ENCODE measurements at regions not wholly inside any gene's neighbourhood (a gene's known extent, or its start where the extent isn't known, plus 50 kb on each side); places are given as distances from the start of the nearest gene placed in this dataset.

- no peak for DNase-seq
Measured at GRCh38 chr12:124396544-124397398, 101.9 kb downstream of the RFLNA start.

- DNase-seq, result no peak
Measured at GRCh38 chr12:124395986-124396385, 101.1 kb downstream of the RFLNA start.

- no peak for DNase-seq
Measured at GRCh38 chr12:124395284-124395752, 100.4 kb downstream of the RFLNA start.

GRCh38 chr12:124394462-124395128, 99.7 kb downstream of the RFLNA start:
- DNase-seq, result no peak

- DNase-seq, result no peak
Measured at GRCh38 chr12:124393831-124394230, 98.9 kb downstream of the RFLNA start.

- DNase-seq, result no peak
Measured at GRCh38 chr12:124393414-124393790, 98.5 kb downstream of the RFLNA start.

- DNase-seq, result peak in 2 of 3 donors; percentile 79 to 88
Measured at GRCh38 chr12:124392667-124393413, 97.9 kb downstream of the RFLNA start.

- peak in 1 of 3 donors; percentile 68 for DNase-seq
Measured at GRCh38 chr12:124392271-124392666, 97.4 kb downstream of the RFLNA start.

- no peak for DNase-seq
Measured at GRCh38 chr12:124391340-124392261, 96.7 kb downstream of the RFLNA start.

GRCh38 chr12:124390442-124391097, 95.7 kb downstream of the RFLNA start:
- DNase-seq, result peak in 1 of 3 donors; percentile 75

- DNase-seq, result no peak
Measured at GRCh38 chr12:124389725-124390441, 95.0 kb downstream of the RFLNA start.

GRCh38 chr12:124389138-124389724, 94.3 kb downstream of the RFLNA start:
- DNase-seq, result peak; percentile 65 to 86 (median 77)

GRCh38 chr12:124388679-124389137, 93.8 kb downstream of the RFLNA start:
- peak; percentile 83 to 94 (median 88) for DNase-seq

GRCh38 chr12:124388038-124388671, 93.3 kb downstream of the RFLNA start:
- DNase-seq, result no peak

- DNase-seq, result no peak
Measured at GRCh38 chr12:124387528-124387911, 92.6 kb downstream of the RFLNA start.

GRCh38 chr12:124386661-124387527, 92.0 kb downstream of the RFLNA start:
- DNase-seq, result no peak

GRCh38 chr12:124386059-124386458, 91.2 kb downstream of the RFLNA start:
- DNase-seq, result peak in 2 of 3 donors; percentile 79 to 92

Data from muscle of back (tissue), 3 donors.